Chondrocyte (in vitro differentiated cells): ENCODE measurements at regions not wholly inside any gene's neighbourhood (a gene's known extent, or its start where the extent isn't known, plus 50 kb on each side); places are given as distances from the start of the nearest gene placed in this dataset.

Experiments used
- DNase-seq: peaks from one replicate; pipeline ENCODE4 v3.0.0; 2021; ENCODE audit warnings: mixed read lengths, low spot score
- H3K27ac Mint-ChIP-seq: one replicate; pipeline ENCODE4 v1.8.0; 2021; ENCODE audit warnings: mild to moderate bottlenecking, moderate library complexity, mixed read lengths; ENCODE audit not compliant: unreplicated experiment
- H3K27me3 Mint-ChIP-seq: 2 replicates; pipeline ENCODE4 v1.8.0; 2021; ENCODE audit warnings: low read depth, mixed read lengths
- H3K36me3 Mint-ChIP-seq: 2 replicates; pipeline ENCODE4 v1.8.0; 2021; ENCODE audit warnings: low read depth, mixed read lengths
- H3K4me1 Mint-ChIP-seq: 2 replicates; pipeline ENCODE4 v1.8.0; 2021; ENCODE audit warnings: low read depth, mild to moderate bottlenecking, mixed read lengths
- H3K4me3 Mint-ChIP-seq: one replicate; pipeline ENCODE4 v1.8.0; 2021; ENCODE audit warnings: mild to moderate bottlenecking, moderate library complexity, mixed read lengths; ENCODE audit not compliant: unreplicated experiment
- H3K9me3 Mint-ChIP-seq: 2 replicates; pipeline ENCODE4 v1.8.0; 2021; ENCODE audit warnings: low read depth, mixed read lengths
- CTCF ChIP-seq: fragments of 200-600 bp; sonication (generic); IDR thresholded peaks from 2 replicates; pipeline ENCODE4 v1.5.0; 2021; ENCODE audit warnings: antibody characterized with exemption, mild to moderate bottlenecking, moderate library complexity

GRCh38 chr7:155388561-155388960 lies 69.4 kb upstream of the EN2 start:
- no peak overlapping the region for H3K4me3 Mint-ChIP-seq
- no peaks in the 10 kb centered on the region for H3K9me3 Mint-ChIP-seq
- no peak overlapping the region for H3K27ac Mint-ChIP-seq
- H3K4me1 Mint-ChIP-seq: no peaks in the 10 kb centered on the region
- peaks cover 3% of the 10 kb centered on the region for H3K36me3 Mint-ChIP-seq
- peaks cover 80% of the 10 kb centered on the region for H3K27me3 Mint-ChIP-seq
- no peak for TF ChIP-seq CTCF
- DNase-seq: peak; percentile 72

- Mint-ChIP-seq H3K9me3 (no peaks in the 10 kb centered on the region), H3K27me3 (peaks cover 74% of the 10 kb centered on the region), H3K36me3 (peaks cover 3% of the 10 kb centered on the region), H3K4me3 (no peak overlapping the region), H3K27ac (no peak overlapping the region), H3K4me1 (no peaks in the 10 kb centered on the region)
- DNase-seq: peak; percentile 56
- no peak for TF ChIP-seq CTCF
Observed at GRCh38 chr7:155391414-155391813, 66.5 kb upstream of the EN2 start.

- H3K36me3 Mint-ChIP-seq: peaks cover 3% of the 10 kb centered on the region
- peaks cover 74% of the 10 kb centered on the region for H3K27me3 Mint-ChIP-seq
- no peak for DNase-seq
- H3K9me3 Mint-ChIP-seq: no peaks in the 10 kb centered on the region
- H3K4me3 Mint-ChIP-seq: no peak overlapping the region
- no peak overlapping the region for H3K27ac Mint-ChIP-seq
- TF ChIP-seq CTCF: no peak
- H3K4me1 Mint-ChIP-seq: no peaks in the 10 kb centered on the region
Observed at GRCh38 chr7:155392726-155393570, 65.0 kb upstream of the EN2 start.

- Mint-ChIP-seq H3K4me3 (no peak overlapping the region), H3K27ac (no peak overlapping the region), H3K9me3 (no peaks in the 10 kb centered on the region), H3K36me3 (peaks cover 3% of the 10 kb centered on the region), H3K27me3 (peaks cover 70% of the 10 kb centered on the region), H3K4me1 (no peaks in the 10 kb centered on the region)
- TF ChIP-seq CTCF: no peak
- no peak for DNase-seq
Observed at GRCh38 chr7:155394413-155394812, 63.5 kb upstream of the EN2 start.

- DNase-seq: no peak
- H3K27me3 Mint-ChIP-seq: peaks cover 67% of the 10 kb centered on the region
- no peak for TF ChIP-seq CTCF
- no peak overlapping the region for H3K4me3 Mint-ChIP-seq
- no peaks in the 10 kb centered on the region for H3K4me1 Mint-ChIP-seq
- H3K9me3 Mint-ChIP-seq: no peaks in the 10 kb centered on the region
- peaks cover 3% of the 10 kb centered on the region for H3K36me3 Mint-ChIP-seq
- H3K27ac Mint-ChIP-seq: no peak overlapping the region
Observed at GRCh38 chr7:155395176-155395797, 62.6 kb upstream of the EN2 start.
